Small intestine (tissue), 7 donors: ENCODE measurements at regions not wholly inside any gene's neighbourhood (a gene's known extent, or its start where the extent isn't known, plus 50 kb on each side); places are given as distances from the start of the nearest gene placed in this dataset.
"Not testable (repeated sequence)": the region's sequence is repeated elsewhere in the genome, so short reads cannot be mapped to it uniquely, and the experiment has no call there.

Experiments
- DNase-seq, 2 donors: peaks; one replicate each; pipeline versions ENCODE4 v3.0.0 to v3.0.0-alpha.2; 2013
- FAIRE-seq: peaks from 2 replicates; lab custom pipeline; 2012; peaks lifted over from hg19 to GRCh38; lab: Jason Lieb, UNC
- H3K27ac ChIP-seq, 3 donors: one replicate each; pipeline ENCODE4 v1.5.1; 2013; ENCODE audit warnings: low read length in 2 of 3, mild to moderate bottlenecking in 2 of 3, control low read depth in 1 of 3, inconsistent platforms in 1 of 3, low read depth in 1 of 3, moderate library complexity in 1 of 3
- H3K27me3 ChIP-seq, 3 donors: one replicate each; pipeline ENCODE4 v1.6.1; 2013; ENCODE audit warnings: low read length in 3 of 3, inconsistent platforms in 1 of 3; ENCODE audit not compliant: control insufficient read depth in 3 of 3, insufficient read depth in 3 of 3
- H3K36me3 ChIP-seq, 3 donors: one replicate each; pipeline ENCODE4 v1.6.1; 2013; ENCODE audit warnings: low read length in 3 of 3, inconsistent platforms in 1 of 3, low read depth in 1 of 3, mild to moderate bottlenecking in 1 of 3, moderate library complexity in 1 of 3; ENCODE audit not compliant: control insufficient read depth in 3 of 3, insufficient read depth in 2 of 3
- H3K4me1 ChIP-seq, 3 donors: one replicate each; pipeline ENCODE4 v1.6.1; 2013; ENCODE audit warnings: low read length in 2 of 3, inconsistent platforms in 1 of 3, low read depth in 1 of 3, mild to moderate bottlenecking in 1 of 3, moderate library complexity in 1 of 3; ENCODE audit not compliant: control insufficient read depth in 3 of 3, insufficient read depth in 2 of 3
- H3K4me3 ChIP-seq, 3 donors: one replicate each; pipeline ENCODE4 v1.5.1; 2013; ENCODE audit warnings: low read length in 3 of 3, control low read depth in 1 of 3, inconsistent platforms in 1 of 3, low read depth in 1 of 3, mild to moderate bottlenecking in 1 of 3, moderate library complexity in 1 of 3
- H3K9me3 ChIP-seq, 2 donors: one replicate each; pipeline ENCODE4 v1.6.1; 2013; ENCODE audit warnings: low read depth in 1 of 2, low read length in 1 of 2; ENCODE audit not compliant: control insufficient read depth in 2 of 2, insufficient read depth in 1 of 2
- WGBS, 3 donors: extraction: QIAGEN DNeasy Blood & Tissue Kit; methylation state at CpG; one replicate each; pipeline ENCODE4 v1.1.7; 2013; 5-methylcytosine and 5-hydroxymethylcytosine counted together
- donor health status: healthy with polysubstance abuse.
- donor health status: control.
- donor health status: control.
- donor health status: Bipolar disorder and iron deficiency.
- donor health status: healthy.

GRCh38 chr14:90458536-90458935 lies 61.7 kb downstream of the CALM1 start:
- H3K4me1 ChIP-seq, result peaks cover 0 to 13% (median 2%) of the 10 kb centered on the region in 3 donors
- 13 to 41% (median 40%) methylated on average over 1 of the region's 1 CpG for WGBS, 3 donors
- FAIRE-seq, result no peak

GRCh38 chr14:90460136-90460535 lies 63.3 kb downstream of the CALM1 start:
- no peak overlapping the region for H3K27ac ChIP-seq
- H3K9me3 ChIP-seq, result no peaks in the 10 kb centered on the region
- H3K27me3 ChIP-seq, result no peaks in the 10 kb centered on the region
- DNase-seq (no peak), FAIRE-seq (no peak)
- H3K4me3 ChIP-seq, result no peak overlapping the region
- H3K36me3 ChIP-seq, result no peaks in the 10 kb centered on the region
- 91 to 93% (median 93%) methylated on average over 5 of the region's 5 CpGs for WGBS, 3 donors
- H3K4me1 ChIP-seq, result peaks cover 0 to 3% (median 2%) of the 10 kb centered on the region in 3 donors

More at GRCh38 chr14:90458536-90458935, 61.7 kb downstream of the CALM1 start:
- H3K36me3 ChIP-seq, result no peaks in the 10 kb centered on the region
- H3K4me3 ChIP-seq, result no peak overlapping the region
- H3K9me3 ChIP-seq, result no peaks in the 10 kb centered on the region
- H3K27me3 ChIP-seq, result no peaks in the 10 kb centered on the region
- DNase-seq, result peak in 1 of 2 donors; percentile 30
- H3K27ac ChIP-seq, result no peak overlapping the region

GRCh38 chr14:90461425-90461824 lies 64.6 kb downstream of the CALM1 start:
- Histone ChIP-seq H3K27me3 (no peaks in the 10 kb centered on the region), H3K4me3 (no peak overlapping the region), H3K4me1 (peaks cover 0 to 3% (median 2%) of the 10 kb centered on the region in 3 donors), H3K27ac (no peak overlapping the region), H3K36me3 (no peaks in the 10 kb centered on the region), H3K9me3 (no peaks in the 10 kb centered on the region)
- no peak for FAIRE-seq
- WGBS, 3 donors, result 87 to 93% (median 91%) methylated on average over 6 of the region's 6 CpGs
- DNase-seq, result no peak

- H3K4me3 ChIP-seq, result no peak overlapping the region
- no peak for FAIRE-seq
- no peaks in the 10 kb centered on the region for H3K36me3 ChIP-seq
- no peaks in the 10 kb centered on the region for H3K4me1 ChIP-seq
- H3K27me3 ChIP-seq, result no peaks in the 10 kb centered on the region
- no peaks in the 10 kb centered on the region for H3K9me3 ChIP-seq
- no peak for DNase-seq
- no peak overlapping the region for H3K27ac ChIP-seq
- WGBS, 3 donors, result 68 to 82% (median 70%) methylated on average over 4 of the region's 4 CpGs
These were observed 67.7 kb downstream of the CALM1 start for GRCh38 chr14:90464481-90464880.

GRCh38 chr14:90467501-90467900 lies 70.7 kb downstream of the CALM1 start:
- peaks cover 2 to 9% of the 10 kb centered on the region in 2 donors for H3K9me3 ChIP-seq
- H3K27ac ChIP-seq, result no peak overlapping the region
- no peaks in the 10 kb centered on the region for H3K36me3 ChIP-seq
- FAIRE-seq, result no peak
- 67 to 72% (median 68%) methylated on average over 4 of the region's 4 CpGs for WGBS, 3 donors
- no peaks in the 10 kb centered on the region for H3K27me3 ChIP-seq
- no peaks in the 10 kb centered on the region for H3K4me1 ChIP-seq
- H3K4me3 ChIP-seq, result no peak overlapping the region
- DNase-seq, result no peak

GRCh38 chr14:90469416-90469815 lies 72.6 kb downstream of the CALM1 start:
- not testable (repeated sequence) for H3K4me1 ChIP-seq, H3K27ac ChIP-seq, H3K27me3 ChIP-seq, FAIRE-seq, H3K4me3 ChIP-seq, H3K36me3 ChIP-seq, DNase-seq
- H3K9me3 ChIP-seq, result peaks cover 2 to 12% of the 10 kb centered on the region in 2 donors
- WGBS, 3 donors, result 87 to 92% (median 88%) methylated on average over 2 of the region's 2 CpGs

- WGBS, 3 donors, result 70 to 86% (median 78%) methylated on average over 2 of the region's 2 CpGs
These were observed 75.8 kb downstream of the CALM1 start for GRCh38 chr14:90472632-90473031.

More at GRCh38 chr14:90472632-90473031, 75.8 kb downstream of the CALM1 start:
- no peak overlapping the region for H3K4me3 ChIP-seq
- H3K9me3 ChIP-seq, result peaks cover 2 to 15% of the 10 kb centered on the region in 2 donors
- no peaks in the 10 kb centered on the region for H3K36me3 ChIP-seq
- DNase-seq (no peak), FAIRE-seq (no peak)
- no peak overlapping the region for H3K27ac ChIP-seq
- H3K4me1 ChIP-seq, result no peaks in the 10 kb centered on the region
- H3K27me3 ChIP-seq, result no peaks in the 10 kb centered on the region
